ENCODE measurements at regions not wholly inside any gene's neighbourhood (a gene's known extent, or its start where the extent isn't known, plus 50 kb on each side); places are given as distances from the start of the nearest gene placed in this dataset.

GRCh38 chr2:6783238-6783614, 82.5 kb downstream of the CMPK2 start:
- Mint-ChIP-seq H3K36me3 (ENCODE audit: low read depth) (no peaks in the 10 kb centered on the region), H3K9me3 (no peaks in the 10 kb centered on the region), H3K4me1 (ENCODE audit: low read depth) (peaks cover 5% of the 10 kb centered on the region), H3K27me3 (ENCODE audit: low read depth) (no peaks in the 10 kb centered on the region), H3K27ac (no peak overlapping the region), H3K4me3 (no peak overlapping the region)

DNA sequence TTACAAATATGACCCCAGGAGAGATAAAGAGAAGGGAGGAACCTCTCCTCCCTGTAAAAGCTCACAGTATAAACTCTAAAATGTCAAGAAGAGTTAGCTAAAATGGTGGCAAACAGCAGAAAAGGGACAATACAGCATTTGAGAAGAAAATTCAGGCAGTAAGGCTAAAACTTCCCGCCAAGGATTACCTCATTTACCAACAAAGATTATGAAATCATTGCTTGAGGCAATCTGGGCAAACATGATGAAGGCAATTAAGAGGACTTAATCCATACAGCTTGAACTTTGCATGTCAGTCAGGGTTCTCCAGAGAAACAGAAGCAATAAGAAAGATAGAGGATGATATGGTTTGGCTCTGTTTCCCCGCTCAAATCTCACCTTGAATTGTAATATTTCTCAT, 81.4 kb downstream of the CMPK2 start:
- no peaks in the 10 kb centered on the region for H3K9me3 Mint-ChIP-seq
- no peak overlapping the region for H3K27ac Mint-ChIP-seq
- H3K27me3 Mint-ChIP-seq (ENCODE audit: low read depth) = no peaks in the 10 kb centered on the region
- H3K4me1 Mint-ChIP-seq (ENCODE audit: low read depth) = peaks cover 5% of the 10 kb centered on the region
- no peaks in the 10 kb centered on the region for H3K36me3 Mint-ChIP-seq (ENCODE audit: low read depth)
- no peak overlapping the region for H3K4me3 Mint-ChIP-seq

- H3K36me3 Mint-ChIP-seq (ENCODE audit: low read depth) = no peaks in the 10 kb centered on the region
- no peak overlapping the region for H3K4me3 Mint-ChIP-seq
- H3K27me3 Mint-ChIP-seq (ENCODE audit: low read depth) = no peaks in the 10 kb centered on the region
- H3K9me3 Mint-ChIP-seq = no peaks in the 10 kb centered on the region
- peaks cover 5% of the 10 kb centered on the region for H3K4me1 Mint-ChIP-seq (ENCODE audit: low read depth)
- no peak overlapping the region for H3K27ac Mint-ChIP-seq
Measured at GRCh38 chr2:6785493-6785892, 80.2 kb downstream of the CMPK2 start.

DNA sequence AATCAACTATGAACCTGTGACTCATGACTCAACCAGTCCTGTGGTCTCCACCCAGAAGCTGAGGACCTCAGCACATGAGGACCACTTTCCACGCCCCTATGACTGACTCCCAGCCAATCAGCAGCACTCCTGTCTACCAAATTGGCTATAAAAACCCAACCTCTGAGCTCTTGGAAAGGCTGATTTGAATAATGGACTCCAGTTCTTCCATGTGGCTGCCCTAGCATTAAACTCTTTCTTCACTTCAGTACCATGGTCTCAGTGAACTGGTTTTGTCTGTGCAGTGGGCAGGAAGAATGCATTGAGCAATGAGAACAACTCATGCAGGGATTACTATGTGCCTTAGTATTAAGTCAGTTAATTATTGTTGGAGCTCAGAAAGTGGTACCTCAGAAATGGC, 78.3 kb downstream of the CMPK2 start:
- H3K4me1 Mint-ChIP-seq (ENCODE audit: low read depth) = no peaks in the 10 kb centered on the region
- H3K36me3 Mint-ChIP-seq (ENCODE audit: low read depth) = no peaks in the 10 kb centered on the region
- no peak overlapping the region for H3K4me3 Mint-ChIP-seq
- no peak overlapping the region for H3K27ac Mint-ChIP-seq
- peaks cover 4% of the 10 kb centered on the region for H3K27me3 Mint-ChIP-seq (ENCODE audit: low read depth)
- H3K9me3 Mint-ChIP-seq = no peaks in the 10 kb centered on the region

GRCh38 chr2:6788614-6789013, 77.1 kb downstream of the CMPK2 start:
- no peaks in the 10 kb centered on the region for H3K4me1 Mint-ChIP-seq (ENCODE audit: low read depth)
- H3K27ac Mint-ChIP-seq = no peak overlapping the region
- H3K27me3 Mint-ChIP-seq (ENCODE audit: low read depth) = peaks cover 4% of the 10 kb centered on the region
- no peak overlapping the region for H3K4me3 Mint-ChIP-seq
- H3K36me3 Mint-ChIP-seq (ENCODE audit: low read depth) = no peaks in the 10 kb centered on the region
- H3K9me3 Mint-ChIP-seq = no peaks in the 10 kb centered on the region

GRCh38 chr2:6789559-6790138, 76.1 kb downstream of the CMPK2 start:
- Mint-ChIP-seq H3K27me3 (ENCODE audit: low read depth) (peaks cover 4% of the 10 kb centered on the region), H3K9me3 (no peaks in the 10 kb centered on the region)

DNA sequence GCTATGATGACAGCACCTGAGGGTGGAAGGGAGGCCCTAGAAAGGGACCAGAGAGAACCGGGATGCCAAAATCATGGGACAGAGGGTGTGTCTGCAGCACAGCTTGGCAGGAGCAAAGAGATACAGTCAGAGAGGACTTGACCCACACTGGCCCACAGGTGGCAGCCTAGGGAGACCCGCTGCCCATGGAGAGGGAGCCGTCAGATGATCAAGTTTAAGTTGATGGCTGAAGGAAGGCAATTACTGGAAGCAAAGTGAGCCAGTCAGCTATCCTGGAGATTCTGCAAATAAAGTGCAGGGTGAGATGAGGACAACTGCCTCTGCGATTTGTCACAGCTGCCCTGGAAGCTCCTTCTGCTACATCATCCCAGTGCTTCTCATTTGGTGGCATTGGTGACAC, 74.0 kb downstream of the CMPK2 start:
- Mint-ChIP-seq H3K4me3 (no peak overlapping the region), H3K27me3 (ENCODE audit: low read depth) (peaks cover 4% of the 10 kb centered on the region), H3K27ac (no peak overlapping the region), H3K4me1 (ENCODE audit: low read depth) (no peaks in the 10 kb centered on the region), H3K9me3 (no peaks in the 10 kb centered on the region), H3K36me3 (ENCODE audit: low read depth) (no peaks in the 10 kb centered on the region)

More at GRCh38 chr2:6789559-6790138, 76.1 kb downstream of the CMPK2 start:
- no peak overlapping the region for H3K27ac Mint-ChIP-seq
- H3K4me1 Mint-ChIP-seq (ENCODE audit: low read depth) = no peaks in the 10 kb centered on the region
- no peak overlapping the region for H3K4me3 Mint-ChIP-seq
- H3K36me3 Mint-ChIP-seq (ENCODE audit: low read depth) = no peaks in the 10 kb centered on the region

GRCh38 chr2:6792883-6793282, 72.8 kb downstream of the CMPK2 start:
- H3K27me3 Mint-ChIP-seq (ENCODE audit: low read depth) = peaks cover 4% of the 10 kb centered on the region
- H3K27ac Mint-ChIP-seq = no peak overlapping the region
- H3K4me1 Mint-ChIP-seq (ENCODE audit: low read depth) = no peaks in the 10 kb centered on the region
- H3K9me3 Mint-ChIP-seq = no peaks in the 10 kb centered on the region
- no peak overlapping the region for H3K4me3 Mint-ChIP-seq
- no peaks in the 10 kb centered on the region for H3K36me3 Mint-ChIP-seq (ENCODE audit: low read depth)

- no peaks in the 10 kb centered on the region for H3K9me3 Mint-ChIP-seq
- H3K36me3 Mint-ChIP-seq (ENCODE audit: low read depth) = no peaks in the 10 kb centered on the region
- H3K4me1 Mint-ChIP-seq (ENCODE audit: low read depth) = no peaks in the 10 kb centered on the region
- H3K27ac Mint-ChIP-seq = no peak overlapping the region
- no peak overlapping the region for H3K4me3 Mint-ChIP-seq
- peaks cover 4% of the 10 kb centered on the region for H3K27me3 Mint-ChIP-seq (ENCODE audit: low read depth)
Measured at GRCh38 chr2:6793371-6793770, 72.3 kb downstream of the CMPK2 start.

GRCh38 chr2:6793913-6794312, 71.8 kb downstream of the CMPK2 start:
- Mint-ChIP-seq H3K4me3 (no peak overlapping the region), H3K27ac (no peak overlapping the region), H3K4me1 (ENCODE audit: low read depth) (no peaks in the 10 kb centered on the region), H3K9me3 (no peaks in the 10 kb centered on the region), H3K27me3 (ENCODE audit: low read depth) (peaks cover 4% of the 10 kb centered on the region), H3K36me3 (ENCODE audit: low read depth) (no peaks in the 10 kb centered on the region)

GRCh38 chr2:6794448-6794847, 71.3 kb downstream of the CMPK2 start:
- Mint-ChIP-seq H3K27ac (no peak overlapping the region), H3K4me1 (ENCODE audit: low read depth) (no peaks in the 10 kb centered on the region), H3K27me3 (ENCODE audit: low read depth) (peaks cover 4% of the 10 kb centered on the region), H3K9me3 (no peaks in the 10 kb centered on the region), H3K4me3 (no peak overlapping the region), H3K36me3 (ENCODE audit: low read depth) (no peaks in the 10 kb centered on the region)
